K562 (cell line): ENCODE measurements at regions not wholly inside any gene's neighbourhood (a gene's known extent, or its start where the extent isn't known, plus 50 kb on each side); places are given as distances from the start of the nearest gene placed in this dataset.

Experiments used
- ADNP ChIP-seq: fragments of 200-800 bp; sonication (Bioruptor generic); IDR thresholded peaks from 2 replicates; pipeline ENCODE4 v1.6.1; 2016; ENCODE audit warnings: missing genetic modification characterization, missing compliant biosample characterization
- BMI1 ChIP-seq: fragments of 150-350 bp; IDR thresholded peaks from 2 replicates; pipeline ENCODE4 v1.6.1; 2014; ENCODE audit warnings: low read length
- BRD4 ChIP-seq: fragments of 200-600 bp; sonication (generic); IDR thresholded peaks from 2 replicates; pipeline ENCODE4 v1.6.1; 2017; ENCODE audit warnings: inconsistent platforms
- DNMT1 ChIP-seq: fragments of 450-650 bp; IDR thresholded peaks from 2 replicates; pipeline ENCODE4 v1.6.1; 2016; ENCODE audit warnings: antibody characterized with exemption, mild to moderate bottlenecking
- FIP1L1 ChIP-seq: fragments of 200-400 bp; formaldehyde crosslinking; IDR thresholded peaks from 2 replicates; pipeline ENCODE4 v1.6.1; 2018; ENCODE audit warnings: mild to moderate bottlenecking, low read depth, low read length; ENCODE audit not compliant: poor library complexity, severe bottlenecking
- MCM7 ChIP-seq, 2 experiments: fragments of 450-650 bp; IDR thresholded peaks; 2 replicates each; pipeline ENCODE4 v1.6.1; 2016 to 2018
- NCOA4 ChIP-seq: fragments of 450-650 bp; IDR thresholded peaks from 2 replicates; pipeline ENCODE4 v1.6.1; 2018; ENCODE audit warnings: mild to moderate bottlenecking; ENCODE audit not compliant: partially characterized antibody
- OTX1 ChIP-seq: fragments of 450-650 bp; formaldehyde crosslinking; IDR thresholded peaks from 2 replicates; pipeline ENCODE4 v1.4.0; 2022; ENCODE audit warnings: mild to moderate bottlenecking
- RNF2 ChIP-seq: sonication (generic); IDR thresholded peaks from 2 replicates; pipeline ENCODE4 v1.6.1; 2016
- TSC22D4 ChIP-seq: fragments of 450-650 bp; IDR thresholded peaks from 2 replicates; pipeline ENCODE4 v1.6.1; 2016; ENCODE audit warnings: missing genetic modification characterization, missing biosample characterization, control low read depth
- XRCC3 ChIP-seq: fragments of 450-650 bp; IDR thresholded peaks from 2 replicates; pipeline ENCODE4 v1.6.1; 2017; ENCODE audit warnings: mild to moderate bottlenecking, moderate library complexity
- ZFPM2 ChIP-seq: fragments of 250-450 bp; sonication (Bioruptor Pico); IDR thresholded peaks from 2 replicates; pipeline ENCODE4 v1.5.1; 2022; ENCODE audit warnings: mild to moderate bottlenecking
- ZNF12 ChIP-seq: sonication (generic); formaldehyde crosslinking; IDR thresholded peaks from 2 replicates; pipeline ENCODE4 v1.4.0; 2020; ENCODE audit warnings: mild to moderate bottlenecking, missing genetic modification reagents
- ZNF140 ChIP-seq: fragments of 250-450 bp; sonication (Bioruptor Pico); IDR thresholded peaks from 2 replicates; pipeline ENCODE4 v1.8.0; 2021; ENCODE audit warnings: moderate library complexity, mild to moderate bottlenecking, inconsistent platforms
- ZNF232 ChIP-seq: sonication (generic); formaldehyde crosslinking; IDR thresholded peaks from 2 replicates; pipeline ENCODE4 v1.8.0; 2022; ENCODE audit warnings: mild to moderate bottlenecking, missing genetic modification reagents
- TF ChIP-seq, protein P1 (sequence below), 2 experiments: fragments of 450-650 bp; formaldehyde crosslinking in 1 of 2; IDR thresholded peaks; 2 replicates each; pipeline versions ENCODE4 v1.4.0 to v1.6.1; 2014 to 2020; ENCODE audit warnings: mild to moderate bottlenecking in 2 of 2, borderline replicate concordance in 1 of 2, low read depth in 1 of 2
- TF ChIP-seq, protein P2 (sequence below): fragments of 450-650 bp; IDR thresholded peaks from 2 replicates; pipeline ENCODE4 v1.6.1; 2016
- TF ChIP-seq, protein P3 (sequence below): sonication (generic); formaldehyde crosslinking; IDR thresholded peaks from 2 replicates; pipeline ENCODE4 v1.8.1; 2023; ENCODE audit warnings: mild to moderate bottlenecking, missing genetic modification reagents, moderate library complexity
- TF ChIP-seq, protein P4 (sequence below): fragments of 250-450 bp; sonication (Bioruptor Pico); IDR thresholded peaks from 2 replicates; pipeline ENCODE4 v1.8.0; 2022; ENCODE audit warnings: inconsistent platforms, mild to moderate bottlenecking, moderate library complexity, borderline replicate concordance

DNA sequence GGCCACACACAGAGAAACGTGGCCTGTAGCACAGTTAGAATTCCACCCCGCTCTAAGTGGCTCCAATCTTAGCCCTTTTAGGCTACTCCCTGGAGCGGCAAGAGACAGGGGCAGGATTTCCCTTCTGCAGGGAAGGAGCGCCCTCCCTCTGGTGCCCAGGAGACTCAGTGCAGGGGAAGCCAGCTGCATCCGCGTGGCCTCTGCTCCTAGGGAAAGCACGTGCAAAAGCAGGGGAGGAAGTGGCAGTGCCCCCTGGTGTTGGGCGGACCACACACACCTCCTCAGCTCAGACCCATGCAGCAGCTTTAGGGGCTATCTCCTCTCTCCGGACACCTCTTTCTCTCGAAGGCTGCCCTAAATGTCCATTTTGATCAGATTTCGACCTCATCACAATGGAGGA lies 50.0 kb downstream of the SPRING1 start (continued):
- TF ChIP-seq, protein P1, sequence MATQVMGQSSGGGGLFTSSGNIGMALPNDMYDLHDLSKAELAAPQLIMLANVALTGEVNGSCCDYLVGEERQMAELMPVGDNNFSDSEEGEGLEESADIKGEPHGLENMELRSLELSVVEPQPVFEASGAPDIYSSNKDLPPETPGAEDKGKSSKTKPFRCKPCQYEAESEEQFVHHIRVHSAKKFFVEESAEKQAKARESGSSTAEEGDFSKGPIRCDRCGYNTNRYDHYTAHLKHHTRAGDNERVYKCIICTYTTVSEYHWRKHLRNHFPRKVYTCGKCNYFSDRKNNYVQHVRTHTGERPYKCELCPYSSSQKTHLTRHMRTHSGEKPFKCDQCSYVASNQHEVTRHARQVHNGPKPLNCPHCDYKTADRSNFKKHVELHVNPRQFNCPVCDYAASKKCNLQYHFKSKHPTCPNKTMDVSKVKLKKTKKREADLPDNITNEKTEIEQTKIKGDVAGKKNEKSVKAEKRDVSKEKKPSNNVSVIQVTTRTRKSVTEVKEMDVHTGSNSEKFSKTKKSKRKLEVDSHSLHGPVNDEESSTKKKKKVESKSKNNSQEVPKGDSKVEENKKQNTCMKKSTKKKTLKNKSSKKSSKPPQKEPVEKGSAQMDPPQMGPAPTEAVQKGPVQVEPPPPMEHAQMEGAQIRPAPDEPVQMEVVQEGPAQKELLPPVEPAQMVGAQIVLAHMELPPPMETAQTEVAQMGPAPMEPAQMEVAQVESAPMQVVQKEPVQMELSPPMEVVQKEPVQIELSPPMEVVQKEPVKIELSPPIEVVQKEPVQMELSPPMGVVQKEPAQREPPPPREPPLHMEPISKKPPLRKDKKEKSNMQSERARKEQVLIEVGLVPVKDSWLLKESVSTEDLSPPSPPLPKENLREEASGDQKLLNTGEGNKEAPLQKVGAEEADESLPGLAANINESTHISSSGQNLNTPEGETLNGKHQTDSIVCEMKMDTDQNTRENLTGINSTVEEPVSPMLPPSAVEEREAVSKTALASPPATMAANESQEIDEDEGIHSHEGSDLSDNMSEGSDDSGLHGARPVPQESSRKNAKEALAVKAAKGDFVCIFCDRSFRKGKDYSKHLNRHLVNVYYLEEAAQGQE (IDR thresholded peaks at IDR 0.05; ENCODE audit: borderline replicate concordance): peak; percentile 23; the same call in 1 of the 2 replicates
- TF ChIP-seq, protein P1 (CRISPR knock-in tag; IDR thresholded peaks at IDR 0.05; ENCODE audit: low read depth): no peak
- TF ChIP-seq FIP1L1 (no peak), NCOA4 (no peak), MCM7 (IDR thresholded peaks at IDR 0.05) (no peak), TSC22D4 (tag) (no peak), OTX1 (CRISPR knock-in tag) (no peak), ZNF232 (CRISPR knock-in tag) (no peak), BMI1 (no peak), ZNF140 (no peak), RNF2 (no peak), ZNF12 (CRISPR knock-in tag) (no peak), DNMT1 (no peak), XRCC3 (no peak), BRD4 (no peak), ZFPM2 (CRISPR knock-in tag) (no peak), ADNP (tag) (no peak)
- TF ChIP-seq, protein P2, sequence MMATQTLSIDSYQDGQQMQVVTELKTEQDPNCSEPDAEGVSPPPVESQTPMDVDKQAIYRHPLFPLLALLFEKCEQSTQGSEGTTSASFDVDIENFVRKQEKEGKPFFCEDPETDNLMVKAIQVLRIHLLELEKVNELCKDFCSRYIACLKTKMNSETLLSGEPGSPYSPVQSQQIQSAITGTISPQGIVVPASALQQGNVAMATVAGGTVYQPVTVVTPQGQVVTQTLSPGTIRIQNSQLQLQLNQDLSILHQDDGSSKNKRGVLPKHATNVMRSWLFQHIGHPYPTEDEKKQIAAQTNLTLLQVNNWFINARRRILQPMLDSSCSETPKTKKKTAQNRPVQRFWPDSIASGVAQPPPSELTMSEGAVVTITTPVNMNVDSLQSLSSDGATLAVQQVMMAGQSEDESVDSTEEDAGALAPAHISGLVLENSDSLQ: no peak
- TF ChIP-seq, protein P3, sequence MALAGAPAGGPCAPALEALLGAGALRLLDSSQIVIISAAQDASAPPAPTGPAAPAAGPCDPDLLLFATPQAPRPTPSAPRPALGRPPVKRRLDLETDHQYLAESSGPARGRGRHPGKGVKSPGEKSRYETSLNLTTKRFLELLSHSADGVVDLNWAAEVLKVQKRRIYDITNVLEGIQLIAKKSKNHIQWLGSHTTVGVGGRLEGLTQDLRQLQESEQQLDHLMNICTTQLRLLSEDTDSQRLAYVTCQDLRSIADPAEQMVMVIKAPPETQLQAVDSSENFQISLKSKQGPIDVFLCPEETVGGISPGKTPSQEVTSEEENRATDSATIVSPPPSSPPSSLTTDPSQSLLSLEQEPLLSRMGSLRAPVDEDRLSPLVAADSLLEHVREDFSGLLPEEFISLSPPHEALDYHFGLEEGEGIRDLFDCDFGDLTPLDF (CRISPR knock-in tag): no peak
- TF ChIP-seq, protein P4, sequence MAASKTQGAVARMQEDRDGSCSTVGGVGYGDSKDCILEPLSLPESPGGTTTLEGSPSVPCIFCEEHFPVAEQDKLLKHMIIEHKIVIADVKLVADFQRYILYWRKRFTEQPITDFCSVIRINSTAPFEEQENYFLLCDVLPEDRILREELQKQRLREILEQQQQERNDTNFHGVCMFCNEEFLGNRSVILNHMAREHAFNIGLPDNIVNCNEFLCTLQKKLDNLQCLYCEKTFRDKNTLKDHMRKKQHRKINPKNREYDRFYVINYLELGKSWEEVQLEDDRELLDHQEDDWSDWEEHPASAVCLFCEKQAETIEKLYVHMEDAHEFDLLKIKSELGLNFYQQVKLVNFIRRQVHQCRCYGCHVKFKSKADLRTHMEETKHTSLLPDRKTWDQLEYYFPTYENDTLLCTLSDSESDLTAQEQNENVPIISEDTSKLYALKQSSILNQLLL (CRISPR knock-in tag): no peak
